NCI-H146 treated with DMSO at 0.1 percent for 48 hours (cell line): ENCODE measurements at regions not wholly inside any gene's neighbourhood (a gene's known extent, or its start where the extent isn't known, plus 50 kb on each side); places are given as distances from the start of the nearest gene placed in this dataset.

Experiments
- DNase-seq: peaks from one replicate; lab custom pipeline; 2025; ENCODE audit not compliant: unreplicated experiment; lab: John Stamatoyannopoulos, UW

GRCh38 chr18:73861771-73862170 is 285.9 kb downstream of the FBXO15 start:
- no peak for DNase-seq

- DNase-seq = no peak
Measured at GRCh38 chr18:73859837-73860397, 287.7 kb downstream of the FBXO15 start.

- no peak for DNase-seq
Measured at GRCh38 chr18:73852789-73853549, 294.7 kb downstream of the FBXO15 start.

- DNase-seq = no peak
Measured at GRCh38 chr18:73850782-73851181, 296.9 kb downstream of the FBXO15 start.

- DNase-seq = no peak
Measured at GRCh38 chr18:73848656-73849055, 299.0 kb downstream of the FBXO15 start.

GRCh38 chr18:73843455-73843854 is 304.2 kb downstream of the FBXO15 start:
- no peak for DNase-seq

GRCh38 chr18:73842795-73843394 is 304.7 kb downstream of the FBXO15 start:
- peak; percentile 38 for DNase-seq

- no peak for DNase-seq
Measured at GRCh38 chr18:73841661-73842060, 306.0 kb downstream of the FBXO15 start.

GRCh38 chr18:73840319-73840945 is 307.2 kb downstream of the FBXO15 start:
- no peak for DNase-seq

GRCh38 chr18:73839441-73839840 is 308.2 kb downstream of the FBXO15 start:
- DNase-seq = no peak

- no peak for DNase-seq
Measured at GRCh38 chr18:73838107-73838506, 309.5 kb downstream of the FBXO15 start.

GRCh38 chr18:73835656-73836364 is 311.8 kb downstream of the FBXO15 start:
- no peak for DNase-seq

- no peak for DNase-seq
Measured at GRCh38 chr18:73835039-73835438, 312.6 kb downstream of the FBXO15 start.

- no peak for DNase-seq
Measured at GRCh38 chr18:73831688-73832087, 315.9 kb downstream of the FBXO15 start.

- DNase-seq = no peak
Measured at GRCh38 chr18:73829146-73829545, 318.5 kb downstream of the FBXO15 start.

GRCh38 chr18:73827801-73828200 is 319.8 kb downstream of the FBXO15 start:
- DNase-seq = no peak

- no peak for DNase-seq
Measured at GRCh38 chr18:73826098-73826497, 321.5 kb downstream of the FBXO15 start.

GRCh38 chr18:73824671-73825070 is 323.0 kb downstream of the FBXO15 start:
- no peak for DNase-seq

- no peak for DNase-seq
Measured at GRCh38 chr18:73812423-73812822, 335.2 kb downstream of the FBXO15 start.

- no peak for DNase-seq
Measured at GRCh38 chr18:73807551-73808192, 340.0 kb downstream of the FBXO15 start.

GRCh38 chr18:73805991-73806390 is 341.6 kb downstream of the FBXO15 start:
- no peak for DNase-seq
